Neural cell (in vitro differentiated cells): ENCODE measurements at regions not wholly inside any gene's neighbourhood (a gene's known extent, or its start where the extent isn't known, plus 50 kb on each side); places are given as distances from the start of the nearest gene placed in this dataset.

Experiments used
- EZH2 ChIP-seq: fragments of 200-600, 300-800 bp; shearing (Covaris generic), sonication (generic); IDR thresholded peaks from 2 replicates; pipeline ENCODE4 v1.6.1; 2014; ENCODE audit warnings: antibody characterized with exemption, low read length, borderline replicate concordance, mild to moderate bottlenecking; ENCODE audit not compliant: insufficient read depth, poor library complexity, severe bottlenecking
- POLR2AphosphoS5 ChIP-seq: IDR thresholded peaks from 2 replicates; pipeline ENCODE4 v1.6.1; 2012
- RAD21 ChIP-seq: fragments of 450-650 bp; conservative IDR thresholded peaks from 2 replicates; pipeline ENCODE4 v1.6.1; 2014; ENCODE audit warnings: antibody characterized with exemption, mild to moderate bottlenecking, moderate library complexity
- TF ChIP-seq, protein P1 (sequence below): fragments of 450-650 bp; IDR thresholded peaks from 2 replicates; pipeline ENCODE4 v1.5.1; 2014; ENCODE audit warnings: antibody characterized with exemption, mild to moderate bottlenecking, moderate library complexity; ENCODE audit not compliant: poor library complexity, severe bottlenecking
- TF ChIP-seq, protein P2 (sequence below): IDR thresholded peaks from 2 replicates; pipeline ENCODE4 v1.6.1; 2012; ENCODE audit warnings: borderline replicate concordance

- TF ChIP-seq, protein P1, sequence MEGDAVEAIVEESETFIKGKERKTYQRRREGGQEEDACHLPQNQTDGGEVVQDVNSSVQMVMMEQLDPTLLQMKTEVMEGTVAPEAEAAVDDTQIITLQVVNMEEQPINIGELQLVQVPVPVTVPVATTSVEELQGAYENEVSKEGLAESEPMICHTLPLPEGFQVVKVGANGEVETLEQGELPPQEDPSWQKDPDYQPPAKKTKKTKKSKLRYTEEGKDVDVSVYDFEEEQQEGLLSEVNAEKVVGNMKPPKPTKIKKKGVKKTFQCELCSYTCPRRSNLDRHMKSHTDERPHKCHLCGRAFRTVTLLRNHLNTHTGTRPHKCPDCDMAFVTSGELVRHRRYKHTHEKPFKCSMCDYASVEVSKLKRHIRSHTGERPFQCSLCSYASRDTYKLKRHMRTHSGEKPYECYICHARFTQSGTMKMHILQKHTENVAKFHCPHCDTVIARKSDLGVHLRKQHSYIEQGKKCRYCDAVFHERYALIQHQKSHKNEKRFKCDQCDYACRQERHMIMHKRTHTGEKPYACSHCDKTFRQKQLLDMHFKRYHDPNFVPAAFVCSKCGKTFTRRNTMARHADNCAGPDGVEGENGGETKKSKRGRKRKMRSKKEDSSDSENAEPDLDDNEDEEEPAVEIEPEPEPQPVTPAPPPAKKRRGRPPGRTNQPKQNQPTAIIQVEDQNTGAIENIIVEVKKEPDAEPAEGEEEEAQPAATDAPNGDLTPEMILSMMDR = no peak
- TF ChIP-seq POLR2AphosphoS5 (no peak), EZH2 (no peak), RAD21 (no peak)
- TF ChIP-seq, protein P2, sequence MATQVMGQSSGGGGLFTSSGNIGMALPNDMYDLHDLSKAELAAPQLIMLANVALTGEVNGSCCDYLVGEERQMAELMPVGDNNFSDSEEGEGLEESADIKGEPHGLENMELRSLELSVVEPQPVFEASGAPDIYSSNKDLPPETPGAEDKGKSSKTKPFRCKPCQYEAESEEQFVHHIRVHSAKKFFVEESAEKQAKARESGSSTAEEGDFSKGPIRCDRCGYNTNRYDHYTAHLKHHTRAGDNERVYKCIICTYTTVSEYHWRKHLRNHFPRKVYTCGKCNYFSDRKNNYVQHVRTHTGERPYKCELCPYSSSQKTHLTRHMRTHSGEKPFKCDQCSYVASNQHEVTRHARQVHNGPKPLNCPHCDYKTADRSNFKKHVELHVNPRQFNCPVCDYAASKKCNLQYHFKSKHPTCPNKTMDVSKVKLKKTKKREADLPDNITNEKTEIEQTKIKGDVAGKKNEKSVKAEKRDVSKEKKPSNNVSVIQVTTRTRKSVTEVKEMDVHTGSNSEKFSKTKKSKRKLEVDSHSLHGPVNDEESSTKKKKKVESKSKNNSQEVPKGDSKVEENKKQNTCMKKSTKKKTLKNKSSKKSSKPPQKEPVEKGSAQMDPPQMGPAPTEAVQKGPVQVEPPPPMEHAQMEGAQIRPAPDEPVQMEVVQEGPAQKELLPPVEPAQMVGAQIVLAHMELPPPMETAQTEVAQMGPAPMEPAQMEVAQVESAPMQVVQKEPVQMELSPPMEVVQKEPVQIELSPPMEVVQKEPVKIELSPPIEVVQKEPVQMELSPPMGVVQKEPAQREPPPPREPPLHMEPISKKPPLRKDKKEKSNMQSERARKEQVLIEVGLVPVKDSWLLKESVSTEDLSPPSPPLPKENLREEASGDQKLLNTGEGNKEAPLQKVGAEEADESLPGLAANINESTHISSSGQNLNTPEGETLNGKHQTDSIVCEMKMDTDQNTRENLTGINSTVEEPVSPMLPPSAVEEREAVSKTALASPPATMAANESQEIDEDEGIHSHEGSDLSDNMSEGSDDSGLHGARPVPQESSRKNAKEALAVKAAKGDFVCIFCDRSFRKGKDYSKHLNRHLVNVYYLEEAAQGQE = no peak
Measured at GRCh38 chr18:70382992-70383717, 94.3 kb downstream of the SOCS6 start.
